ENCODE measurements at regions not wholly inside any gene's neighbourhood (a gene's known extent, or its start where the extent isn't known, plus 50 kb on each side); places are given as distances from the start of the nearest gene placed in this dataset.

DNA sequence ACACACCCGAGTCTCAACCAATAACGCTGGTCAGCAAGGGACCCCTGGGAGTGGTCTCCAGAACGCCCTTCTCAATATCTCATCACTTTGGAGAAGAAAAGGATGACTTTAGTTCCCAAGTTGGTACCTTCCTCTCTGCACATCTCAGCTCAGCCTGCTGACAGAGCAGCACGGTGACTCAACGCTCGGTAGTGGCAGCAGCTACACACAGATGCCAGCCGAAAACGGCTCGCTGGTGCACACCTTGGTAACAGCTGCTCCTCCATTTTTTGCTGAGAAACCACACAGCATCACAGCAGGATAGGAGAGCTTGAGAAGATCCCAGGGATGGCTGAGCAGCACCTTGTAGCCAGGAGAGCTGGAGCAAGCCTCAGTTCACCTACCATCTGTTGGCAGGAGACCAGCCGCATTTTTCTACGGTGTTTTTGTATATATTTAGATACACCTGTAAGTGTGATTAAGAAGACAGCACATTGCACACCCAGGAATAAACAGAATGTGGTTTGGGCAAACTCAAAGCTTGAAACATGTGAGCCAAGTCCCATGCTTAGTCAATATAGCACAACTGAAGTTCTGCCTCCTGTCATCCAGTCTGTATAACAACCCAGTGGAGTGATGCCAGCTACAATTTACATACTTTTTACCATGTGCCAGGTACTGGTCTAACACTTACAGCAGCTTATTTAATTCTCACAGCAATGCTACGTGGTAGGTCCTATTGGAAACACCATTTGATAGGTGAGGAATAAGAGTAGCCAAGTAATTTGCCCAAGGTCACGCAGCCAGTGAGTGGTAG is 83.8 kb upstream of the ERCC4 start:
- Histone ChIP-seq H3K4me2 (ENCODE audit: insufficient read depth, insufficient read length, low read length) (no peak overlapping the region), H3K4me1 (ENCODE audit: insufficient read depth, low read length) (no peaks in the 10 kb centered on the region), H2BK12ac (ENCODE audit: insufficient read length, low read depth, low read length) (no peak overlapping the region), H3T11ph (ENCODE audit: low read length) (no peak overlapping the region), H3K27ac (ENCODE audit: insufficient read length, low read depth, low read length) (no peak overlapping the region), H2BK120ac (ENCODE audit: low read depth, low read length, poor library complexity, severe bottlenecking) (no peak overlapping the region), H3K56ac (ENCODE audit: insufficient read length, low read depth, low read length) (no peak overlapping the region), H4K91ac (ENCODE audit: insufficient read length, low read depth, low read length) (no peak overlapping the region), H3K9ac (ENCODE audit: extremely low read depth, insufficient read length, low read length) (no peak overlapping the region), H4K5ac (ENCODE audit: insufficient read length, low read depth, low read length) (no peak overlapping the region), H2BK15ac (ENCODE audit: low read depth, low read length) (no peak overlapping the region), H4K20me1 (ENCODE audit: control insufficient read depth, insufficient read depth, insufficient read length) (no peaks in the 10 kb centered on the region), H3K4ac (ENCODE audit: low read depth, low read length) (no peak overlapping the region), H2BK5ac (ENCODE audit: insufficient read length, low read length) (no peak overlapping the region), H4K8ac (replicated peaks; ENCODE audit: insufficient read length, low read depth, low read length) (no peak overlapping the region), H3K79me2 (ENCODE audit: insufficient read depth, low read length) (no peaks in the 10 kb centered on the region), H2BK20ac (ENCODE audit: low read depth, low read length, poor library complexity, severe bottlenecking) (no peak overlapping the region), H3K79me1 (ENCODE audit: insufficient read depth, low read depth, low read length, poor library complexity, severe bottlenecking) (no peaks in the 10 kb centered on the region), H3K27me3 (ENCODE audit: insufficient read depth, low read length) (no peaks in the 10 kb centered on the region), H3K9me3 (ENCODE audit: control insufficient read depth, low read depth, low read length) (no peaks in the 10 kb centered on the region), H2AFZ (ENCODE audit: low read length) (no peak overlapping the region), H3K14ac (ENCODE audit: insufficient read depth, low read length) (no peak overlapping the region), H3K23me2 (ENCODE audit: insufficient read length, low read depth, low read length, poor library complexity, severe bottlenecking) (no peaks in the 10 kb centered on the region), H3K18ac (ENCODE audit: insufficient read length, low read depth, low read length) (no peak overlapping the region), H3K23ac (ENCODE audit: insufficient read length, low read depth, low read length) (no peak overlapping the region), H2AK5ac (ENCODE audit: insufficient read length, low read length) (no peak overlapping the region)
- H3K36me3 Mint-ChIP-seq (ENCODE audit: insufficient read depth in 1 of 3, low read depth in 3 of 3), result no peaks in the 10 kb centered on the region
- no peak for TF ChIP-seq CTCF (conservative IDR thresholded peaks at IDR 0.05)
- H3K27ac Mint-ChIP-seq, result no peak overlapping the region
- H3K9me3 Mint-ChIP-seq, result no peaks in the 10 kb centered on the region
- no peak for DNase-seq
- peaks cover 5 to 11% of the 10 kb centered on the region in 2 experiments for H3K4me1 Mint-ChIP-seq
- H3K4me3 Mint-ChIP-seq, result no peak overlapping the region
- WGBS (ENCODE audit: extremely low coverage, insufficient read length, low lambda C conversion rate), result no CpG with 5 or more reads among the region's 13 CpGs
- peaks cover 5% of the 10 kb centered on the region for H3K27me3 Mint-ChIP-seq (ENCODE audit: low read depth)
